ENCODE measurements at regions not wholly inside any gene's neighbourhood (a gene's known extent, or its start where the extent isn't known, plus 50 kb on each side); places are given as distances from the start of the nearest gene placed in this dataset.

- TF ChIP-seq CTCF (conservative IDR thresholded peaks at IDR 0.05; ENCODE audit: low read depth in 2 of 2) (no peak), REST (IDR thresholded peaks at IDR 0.05; ENCODE audit: unreplicated experiment) (no peak), CREB1 (CRISPR knock-in tag; IDR thresholded peaks at IDR 0.05; ENCODE audit: low read depth) (no peak), POLR2AphosphoS5 (IDR thresholded peaks at IDR 0.05; ENCODE audit: low read depth) (no peak), EZH2 (IDR thresholded peaks at IDR 0.05; ENCODE audit: low read depth, unreplicated experiment) (no peak), EZH2phosphoT487 (IDR thresholded peaks at IDR 0.05; ENCODE audit: unreplicated experiment) (no peak), NANOG (IDR thresholded peaks at IDR 0.05; ENCODE audit: borderline replicate concordance) (no peak), JUNB (IDR thresholded peaks at IDR 0.05; ENCODE audit: unreplicated experiment) (no peak), ZNF462 (CRISPR knock-in tag; IDR thresholded peaks at IDR 0.05) (no peak), ZNF331 (CRISPR knock-in tag; IDR thresholded peaks at IDR 0.05; ENCODE audit: low read depth) (no peak), ZNF114 (CRISPR knock-in tag; IDR thresholded peaks at IDR 0.05) (no peak)
- TF ChIP-seq, protein P1, sequence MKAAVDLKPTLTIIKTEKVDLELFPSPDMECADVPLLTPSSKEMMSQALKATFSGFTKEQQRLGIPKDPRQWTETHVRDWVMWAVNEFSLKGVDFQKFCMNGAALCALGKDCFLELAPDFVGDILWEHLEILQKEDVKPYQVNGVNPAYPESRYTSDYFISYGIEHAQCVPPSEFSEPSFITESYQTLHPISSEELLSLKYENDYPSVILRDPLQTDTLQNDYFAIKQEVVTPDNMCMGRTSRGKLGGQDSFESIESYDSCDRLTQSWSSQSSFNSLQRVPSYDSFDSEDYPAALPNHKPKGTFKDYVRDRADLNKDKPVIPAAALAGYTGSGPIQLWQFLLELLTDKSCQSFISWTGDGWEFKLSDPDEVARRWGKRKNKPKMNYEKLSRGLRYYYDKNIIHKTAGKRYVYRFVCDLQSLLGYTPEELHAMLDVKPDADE (IDR thresholded peaks at IDR 0.05): no peak
These were observed 773.1 kb upstream of the NR2F2 start for GRCh38 chr15:95557226-95558046.
